Heart left ventricle (tissue), 16 donors: ENCODE measurements at regions not wholly inside any gene's neighbourhood (a gene's known extent, or its start where the extent isn't known, plus 50 kb on each side); places are given as distances from the start of the nearest gene placed in this dataset.

Experiments
- ATAC-seq, 4 donors: fragments of 200-7000 bp; cut with Tn5 transposase; one replicate each; pipeline ENCODE4 v1.9.1; 2020 to 2022; ENCODE audit warnings: moderate library complexity in 4 of 4, mild to moderate bottlenecking in 3 of 4, moderate number of reproducible peaks in 1 of 4
- DNase-seq, 5 donors: peaks; one replicate each; pipeline ENCODE4 v3.0.0-alpha.2; 2020
- H3K27ac ChIP-seq, 12 donors: fragments of 200-600 bp; sonication (generic) in 4 of 12; one replicate each; pipeline versions ENCODE4 v1.5.0 to v1.8.0; 2016 to 2022; ENCODE audit warnings: mild to moderate bottlenecking in 2 of 12
- H3K27me3 ChIP-seq, 9 donors: fragments of 200-600 bp; sonication (generic) in 2 of 9; one replicate each; pipeline versions ENCODE4 v1.5.1 to v1.8.0; 2016 to 2022; ENCODE audit warnings: mild to moderate bottlenecking in 3 of 9
- H3K36me3 ChIP-seq, 9 donors: fragments of 200-600 bp; sonication (generic) in 2 of 9; one replicate each; pipeline versions ENCODE4 v1.5.0 to v1.8.0; 2018 to 2022; ENCODE audit warnings: mild to moderate bottlenecking in 2 of 9
- H3K4me1 ChIP-seq, 12 donors: fragments of 200-600 bp; sonication (generic) in 4 of 12; one replicate each; pipeline versions ENCODE4 v1.5.0 to v1.8.0; 2016 to 2022; ENCODE audit warnings: mild to moderate bottlenecking in 3 of 12
- H3K4me3 ChIP-seq, 12 donors: fragments of 200-600 bp; sonication (generic) in 4 of 12; one replicate each; pipeline versions ENCODE4 v1.5.0 to v1.8.0; 2017 to 2022; ENCODE audit warnings: mild to moderate bottlenecking in 9 of 12, moderate library complexity in 4 of 12
- H3K9me3 ChIP-seq, 12 donors: fragments of 200-600 bp; sonication (generic) in 4 of 12; one replicate each; pipeline versions ENCODE4 v1.5.0 to v1.8.0; 2016 to 2022; ENCODE audit warnings: mild to moderate bottlenecking in 1 of 12
- CTCF ChIP-seq, 12 donors: fragments of 200-600 bp; sonication (generic) in 4 of 12; IDR thresholded peaks; one replicate each; pipeline versions ENCODE4 v1.5.0 to v1.8.0; 2018 to 2022; ENCODE audit warnings: antibody characterized with exemption in 12 of 12, mild to moderate bottlenecking in 5 of 12
- POLR2A ChIP-seq, 2 donors: fragments of 450-650 bp; IDR thresholded peaks; one replicate each; pipeline ENCODE4 v1.6.1; 2017; ENCODE audit warnings: antibody characterized with exemption in 2 of 2, mild to moderate bottlenecking in 2 of 2, moderate library complexity in 2 of 2
- WGBS, 4 donors: extraction: QIAGEN DNeasy Blood & Tissue Kit in 2 of 4; methylation state at CpG; one replicate each; pipeline versions ENCODE4 v1.1.5 to v1.1.7; 2013 to 2018; 5-methylcytosine and 5-hydroxymethylcytosine counted together
- intact Hi-C, 10 donors: fragments of 100-400 bp; cut with DNase I; formaldehyde crosslinking; loops; one replicate each; pipeline versions ENCODE4 v1.11.1 to v1.14.2; 2022
- donor health status: ischemic (EF 13 %, LVEDD 7.1; RV severe dilation, severe dysfunction).
- donor health status: healthy with polysubstance abuse.
- donor health status: DM: no; HTN: yes; CAD: no.
- donor health status: DM: no; HTN: no; CAD: no.
- donor health status: ischemic (EF 25% LVEDD 6.9; RV normal size, moderate dysfunction).
- donor health status: ischemic (EF 25% LVEDD 5.7; RV mildly dilated, moderate dysfunction).
- donor health status: healthy.
- donor health status: DM: yes; HTN: yes; CAD: no.
- donor health status: ischemic (EF 35%, LVEDD 5.7; RV mildly dilated, moderate dysfunction).
- donor health status: nonischemic (EF 11% LVEDD 7.7; RV severe dilation, severe dysfunction).
- donor health status: DM: yes; HTN: yes; CAD: no.
- donor health status: PGD.
- donor health status: ischemic (EF 29% LVEDD 5.4; RV normal size, mild dysfunction).
- donor health status: nonischemic (EF 23%, LVEDD 6.1; RV moderate dilation, normal function).

- WGBS, 4 donors, result 34 to 48% (median 39%) methylated on average over 6 of the region's 6 CpGs
- peaks cover 0 to 13% (median 3%) of the 10 kb centered on the region in 9 donors for H3K27me3 ChIP-seq
Observed at GRCh38 chr22:27352426-27352825, 449.1 kb downstream of the MN1 start.

GRCh38 chr22:27358096-27358870 is 443.3 kb downstream of the MN1 start:
- no peak for TF ChIP-seq CTCF (IDR thresholded peaks at IDR 0.05)
- no peak for TF ChIP-seq POLR2A (IDR thresholded peaks at IDR 0.05)
- H3K4me3 ChIP-seq, result no peak overlapping the region
- ATAC-seq (no peak), DNase-seq (no peak)
- H3K4me1 ChIP-seq, result no peaks in the 10 kb centered on the region
- whole genome bisulfite sequencing, 4 donors, result 66 to 89% (median 80%) methylated on average over 7 of the region's 7 CpGs
- no peaks in the 10 kb centered on the region for H3K36me3 ChIP-seq
- no peak overlapping the region for H3K27ac ChIP-seq
- no peaks in the 10 kb centered on the region for H3K27me3 ChIP-seq
- intact Hi-C loops, result no loop called here
- H3K9me3 ChIP-seq, result peaks cover 0 to 29% (median 11%) of the 10 kb centered on the region in 12 donors

More at GRCh38 chr22:27352426-27352825, 449.1 kb downstream of the MN1 start:
- peaks cover 0 to 35% (median 15%) of the 10 kb centered on the region in 12 donors for H3K9me3 ChIP-seq
- DNase-seq (no peak), ATAC-seq (no peak)
- H3K36me3 ChIP-seq, result no peaks in the 10 kb centered on the region
- intact Hi-C loops, result no loop called here
- TF ChIP-seq CTCF (IDR thresholded peaks at IDR 0.05), result no peak
- TF ChIP-seq POLR2A (IDR thresholded peaks at IDR 0.05), result no peak
- H3K27ac ChIP-seq, result no peak overlapping the region
- no peak overlapping the region for H3K4me3 ChIP-seq
- no peaks in the 10 kb centered on the region for H3K4me1 ChIP-seq

- Histone ChIP-seq H3K4me1 (no peaks in the 10 kb centered on the region), H3K36me3 (no peaks in the 10 kb centered on the region), H3K27me3 (peaks cover 0 to 23% (median 4%) of the 10 kb centered on the region in 9 donors), H3K4me3 (no peak overlapping the region), H3K9me3 (peaks cover 0 to 11% (median 0%) of the 10 kb centered on the region in 12 donors), H3K27ac (no peak overlapping the region)
- DNase-seq (no peak), ATAC-seq (no peak)
- TF ChIP-seq CTCF (IDR thresholded peaks at IDR 0.05) (no peak), POLR2A (IDR thresholded peaks at IDR 0.05) (no peak)
- intact Hi-C loops, result no loop called here
- WGBS, 4 donors, result 54 to 63% (median 56%) methylated on average over 4 of the region's 4 CpGs
Observed at GRCh38 chr22:27370269-27370668, 431.3 kb downstream of the MN1 start.

GRCh38 chr22:27370987-27371386 is 430.6 kb downstream of the MN1 start:
- TF ChIP-seq POLR2A (IDR thresholded peaks at IDR 0.05), result no peak
- TF ChIP-seq CTCF (IDR thresholded peaks at IDR 0.05), result no peak
- 90 to 94% (median 91%) methylated on average over 3 to 4 of the region's 4 CpGs for WGBS, 4 donors
- Histone ChIP-seq H3K4me3 (no peak overlapping the region), H3K4me1 (no peaks in the 10 kb centered on the region), H3K27ac (no peak overlapping the region), H3K27me3 (peaks cover 0 to 23% (median 4%) of the 10 kb centered on the region in 9 donors), H3K9me3 (peaks cover 0 to 11% (median 0%) of the 10 kb centered on the region in 12 donors), H3K36me3 (no peaks in the 10 kb centered on the region)
- DNase-seq (no peak), ATAC-seq (no peak)
- intact Hi-C loops, result no loop called here
